HG02763 (cell line): ENCODE measurements at regions not wholly inside any gene's neighbourhood (a gene's known extent, or its start where the extent isn't known, plus 50 kb on each side); places are given as distances from the start of the nearest gene placed in this dataset.

Source experiments
- ATAC-seq: cut with Tn5 transposase; IDR thresholded peaks from one replicate; pipeline ENCODE4 v1.9.1; 2021; ENCODE audit warnings: mild to moderate bottlenecking, moderate library complexity; ENCODE audit not compliant: unreplicated experiment

DNA sequence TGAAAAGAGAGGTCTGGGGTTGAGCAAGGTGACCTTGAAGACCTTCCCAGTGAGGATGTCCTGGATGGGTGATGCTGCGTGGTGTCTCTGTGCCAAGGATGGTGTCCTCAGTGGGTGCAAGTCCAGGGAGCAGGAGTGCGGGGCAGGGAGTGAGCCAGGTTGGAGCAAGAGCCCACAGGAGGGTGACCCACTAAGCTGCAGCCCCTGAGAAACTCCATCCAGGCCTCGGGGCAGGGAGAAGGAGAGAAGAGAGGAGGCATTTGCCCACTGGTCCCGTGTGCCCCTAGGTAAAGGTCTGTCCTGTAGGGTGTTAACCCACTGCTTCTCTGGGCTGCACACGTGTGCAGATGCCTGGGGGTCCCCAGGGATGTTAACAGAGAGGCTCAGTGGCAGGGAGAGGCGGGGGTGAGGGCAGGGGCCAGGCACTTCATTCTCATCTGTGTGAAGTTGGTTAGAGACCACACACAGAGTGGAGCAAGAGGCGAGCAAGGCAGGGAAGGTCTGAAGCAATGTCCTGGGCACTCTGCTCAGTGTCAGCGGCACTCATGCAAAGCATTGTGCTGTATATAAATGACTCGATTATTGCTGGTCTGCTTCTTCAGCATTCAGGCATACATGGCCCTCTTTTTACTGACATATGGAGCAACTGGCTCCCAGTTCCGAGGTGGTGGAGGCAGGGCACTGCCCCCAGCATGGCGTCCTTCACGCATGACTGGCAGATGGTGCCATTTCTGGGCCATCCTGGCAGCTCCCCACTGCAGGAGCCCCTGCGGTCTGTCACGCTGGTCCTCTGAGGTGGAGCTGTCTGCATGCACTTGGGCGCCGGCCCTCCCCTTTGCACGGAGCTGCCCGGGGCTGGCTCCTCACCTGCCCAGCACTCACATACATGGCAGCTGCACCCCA is 117.2 kb upstream of the HS6ST1 start:
- no peak for ATAC-seq

DNA sequence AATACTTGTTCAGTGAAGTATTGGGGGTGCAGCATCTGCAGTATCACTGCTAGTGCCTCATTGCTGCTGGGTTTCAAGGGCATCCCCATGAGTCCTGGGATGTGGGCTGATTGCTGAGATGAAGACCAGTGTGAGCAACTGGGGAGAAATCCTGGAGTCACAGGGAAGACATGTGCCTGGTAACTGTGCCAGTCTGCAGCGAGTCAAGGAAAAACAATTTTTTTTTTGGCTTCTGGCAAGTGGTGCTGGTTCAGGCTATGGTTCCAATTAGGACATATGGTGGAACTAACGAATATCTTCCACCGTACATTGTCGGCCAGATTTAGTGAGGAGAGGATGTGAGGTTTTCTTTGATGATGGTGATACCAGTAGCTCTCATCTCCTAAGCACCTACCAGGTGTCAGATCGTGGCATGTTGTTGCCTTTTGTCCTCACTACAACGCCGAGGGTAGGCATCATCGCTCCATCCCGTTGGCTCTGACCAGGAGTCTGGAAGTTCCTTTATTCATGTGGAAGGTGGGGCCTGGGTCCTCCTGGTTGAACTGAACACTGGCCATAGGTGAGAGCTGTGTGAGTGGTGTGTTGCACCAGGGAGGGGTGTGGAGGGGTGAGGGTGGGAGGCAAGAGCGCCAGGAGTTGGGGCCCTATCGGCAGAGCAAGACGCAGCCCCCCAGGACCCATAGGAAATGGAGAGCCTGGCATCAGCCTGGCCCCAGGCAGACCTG is 118.0 kb upstream of the HS6ST1 start:
- ATAC-seq: no peak

DNA sequence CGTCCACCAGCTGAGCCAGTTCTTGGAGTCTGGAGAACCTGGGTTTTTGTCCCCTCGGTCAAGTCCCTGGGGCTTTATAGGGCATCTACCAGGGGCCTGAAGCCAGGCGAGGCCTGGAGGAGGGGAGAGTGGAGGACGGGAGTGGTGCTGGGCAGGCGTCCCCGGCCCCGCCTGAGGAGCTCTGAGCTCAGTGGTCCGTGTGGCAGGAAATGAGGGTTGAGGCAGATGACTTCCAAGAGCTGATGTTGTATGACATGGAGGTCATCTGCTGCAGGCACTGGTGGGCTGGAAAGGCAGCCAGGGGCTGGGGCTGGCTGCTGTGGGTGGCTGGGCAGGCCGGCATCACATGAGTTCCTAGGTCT is 118.5 kb upstream of the HS6ST1 start:
- no peak for ATAC-seq

DNA sequence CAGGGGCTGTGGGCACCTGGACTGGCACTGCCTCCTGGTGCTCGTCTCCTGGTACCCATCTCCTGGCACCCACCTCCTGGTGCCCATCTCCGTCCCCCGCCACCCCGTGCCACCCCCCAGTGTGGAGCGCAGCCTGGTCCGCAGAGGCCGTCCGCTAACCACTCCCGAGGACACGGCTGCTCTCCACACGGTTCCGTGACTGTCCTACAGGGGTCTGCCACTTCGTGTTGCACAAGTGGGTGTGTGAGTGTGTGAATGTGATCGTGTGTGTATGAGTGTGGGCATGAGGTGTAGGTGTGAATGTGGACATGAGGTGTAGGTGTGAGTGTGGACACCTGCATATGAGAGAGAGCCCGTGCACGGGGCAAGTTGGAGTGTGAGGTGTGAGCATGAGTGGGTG is 119.4 kb upstream of the HS6ST1 start:
- no peak for ATAC-seq

DNA sequence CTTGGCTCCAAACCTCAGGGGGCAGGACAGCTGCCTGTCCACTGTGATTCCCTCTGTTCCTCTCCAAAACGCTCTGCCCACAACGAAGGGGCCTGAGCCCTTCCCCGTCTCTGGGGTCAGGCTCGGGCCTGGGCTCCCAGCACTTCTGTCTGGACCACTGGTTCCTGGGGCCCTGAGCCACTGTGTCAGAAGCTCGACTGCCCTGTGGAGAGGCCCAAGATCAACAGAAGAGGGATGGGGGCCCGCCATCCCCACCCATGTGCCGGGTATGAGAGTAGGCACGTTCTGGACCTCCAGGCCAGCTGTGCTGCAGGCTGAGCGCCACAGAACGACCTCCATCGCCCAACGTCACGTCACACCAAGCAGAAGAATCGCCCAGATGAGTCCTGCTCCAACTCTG is 119.9 kb upstream of the HS6ST1 start:
- ATAC-seq: no peak

DNA sequence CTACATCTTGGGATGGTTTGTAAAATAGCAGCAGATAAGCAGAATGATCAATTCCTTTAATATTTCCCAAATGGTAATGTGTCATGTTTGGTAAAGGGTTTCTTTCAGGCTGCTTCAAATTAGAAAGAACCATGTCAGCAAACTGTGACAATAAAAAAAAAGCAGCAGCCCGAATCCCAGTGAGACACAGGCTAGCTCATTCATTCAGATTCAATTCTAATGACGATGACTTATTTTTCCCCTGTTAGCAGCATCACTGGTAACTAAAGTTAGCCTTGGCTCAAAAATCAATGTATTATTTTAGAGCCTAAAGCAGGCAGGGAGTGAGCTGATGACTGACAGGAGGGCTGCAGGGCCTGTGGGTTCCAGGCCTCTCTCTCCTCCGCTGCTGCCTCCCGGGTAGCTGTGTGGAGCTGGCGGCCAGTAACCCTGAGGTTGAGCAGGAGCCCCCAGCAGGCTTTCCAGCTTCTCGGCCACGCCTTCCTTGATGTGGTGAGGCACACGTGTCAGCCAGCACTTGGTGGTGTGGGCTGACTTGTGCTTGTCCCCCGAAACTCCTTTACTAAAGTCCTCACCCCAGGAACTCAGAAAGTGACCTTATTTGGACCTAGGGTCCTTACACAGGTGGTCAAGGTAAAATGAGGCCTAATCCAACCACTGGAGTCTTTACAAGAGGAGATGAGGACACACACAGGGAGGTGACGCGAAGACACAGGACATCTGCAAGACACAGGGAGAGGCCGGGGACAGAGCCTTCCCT is 120.5 kb upstream of the HS6ST1 start:
- no peak for ATAC-seq

DNA sequence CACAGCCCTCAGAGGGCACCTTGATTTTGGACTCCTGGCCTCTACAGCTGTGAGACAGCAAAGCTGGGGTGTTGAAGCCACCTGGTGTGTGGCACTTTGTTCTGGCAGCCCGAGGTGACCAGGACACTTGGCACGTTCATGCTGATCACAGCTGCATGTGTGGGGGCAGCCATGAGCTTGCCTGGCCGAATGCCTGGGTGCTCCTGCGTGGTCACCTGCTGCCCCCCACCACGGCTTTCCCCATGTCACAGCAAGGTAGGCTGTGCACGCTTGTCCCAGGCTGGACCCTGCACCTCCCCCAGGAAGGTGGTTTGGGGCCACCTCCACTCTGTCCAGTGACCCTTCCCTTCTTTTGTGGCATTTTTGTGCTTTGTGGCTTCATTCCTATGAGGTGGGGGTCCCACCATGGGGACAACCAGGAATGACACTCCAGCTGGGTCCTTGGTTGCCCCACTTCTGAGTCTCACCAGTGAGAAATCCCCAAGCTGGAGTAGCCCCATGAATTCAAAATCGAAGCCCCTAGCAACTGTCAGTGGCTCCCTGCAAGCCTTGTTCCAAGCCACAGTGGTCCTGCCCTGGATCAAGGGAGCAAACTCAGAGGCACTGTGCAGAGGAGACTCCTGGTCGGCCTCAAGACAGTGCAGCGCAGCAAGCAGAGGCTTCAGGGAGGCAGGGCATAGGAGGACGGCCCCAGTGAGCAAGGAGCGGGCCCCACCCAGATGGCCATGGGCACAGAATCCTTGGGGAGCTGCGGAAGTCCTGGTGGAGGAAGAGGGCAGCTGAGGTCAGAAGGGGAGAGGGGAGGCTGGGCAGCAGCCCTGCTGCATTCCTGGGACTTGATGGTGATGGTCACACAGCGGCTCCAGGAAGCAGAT is 121.4 kb upstream of the HS6ST1 start:
- ATAC-seq: no peak

DNA sequence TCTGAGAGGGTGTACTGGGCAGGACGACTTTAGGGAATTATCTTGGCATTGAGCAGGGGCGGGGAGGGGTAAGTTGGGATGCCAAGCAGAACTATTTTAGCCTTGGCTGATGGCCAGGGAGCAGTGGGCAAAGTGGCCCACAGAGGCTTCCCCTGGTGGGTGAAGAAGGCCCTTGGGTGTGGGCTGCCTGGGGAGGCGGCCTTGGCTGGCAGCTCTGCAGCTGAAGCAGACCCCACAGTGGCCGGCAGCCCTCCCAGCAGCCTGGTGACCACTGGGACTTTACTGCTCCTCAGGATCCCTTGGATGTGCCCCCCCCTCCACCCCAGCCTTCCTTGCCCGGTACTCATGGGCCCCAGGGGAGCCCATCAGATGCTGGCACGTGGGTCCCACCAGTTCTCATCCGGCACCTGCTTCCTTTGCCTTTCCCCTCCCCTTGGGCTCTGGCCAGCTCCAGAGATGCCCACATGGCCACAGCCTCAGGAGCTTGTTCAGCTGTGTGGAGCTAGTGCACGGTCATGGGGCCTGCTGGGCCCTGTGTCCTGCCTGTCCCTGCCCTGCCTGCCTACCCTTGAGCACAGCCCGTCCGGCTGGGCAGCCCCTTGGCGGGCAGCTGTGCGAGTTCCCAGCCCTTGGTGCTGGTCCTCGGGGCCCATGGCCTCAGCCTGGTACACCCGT is 122.1 kb upstream of the HS6ST1 start:
- no peak for ATAC-seq

DNA sequence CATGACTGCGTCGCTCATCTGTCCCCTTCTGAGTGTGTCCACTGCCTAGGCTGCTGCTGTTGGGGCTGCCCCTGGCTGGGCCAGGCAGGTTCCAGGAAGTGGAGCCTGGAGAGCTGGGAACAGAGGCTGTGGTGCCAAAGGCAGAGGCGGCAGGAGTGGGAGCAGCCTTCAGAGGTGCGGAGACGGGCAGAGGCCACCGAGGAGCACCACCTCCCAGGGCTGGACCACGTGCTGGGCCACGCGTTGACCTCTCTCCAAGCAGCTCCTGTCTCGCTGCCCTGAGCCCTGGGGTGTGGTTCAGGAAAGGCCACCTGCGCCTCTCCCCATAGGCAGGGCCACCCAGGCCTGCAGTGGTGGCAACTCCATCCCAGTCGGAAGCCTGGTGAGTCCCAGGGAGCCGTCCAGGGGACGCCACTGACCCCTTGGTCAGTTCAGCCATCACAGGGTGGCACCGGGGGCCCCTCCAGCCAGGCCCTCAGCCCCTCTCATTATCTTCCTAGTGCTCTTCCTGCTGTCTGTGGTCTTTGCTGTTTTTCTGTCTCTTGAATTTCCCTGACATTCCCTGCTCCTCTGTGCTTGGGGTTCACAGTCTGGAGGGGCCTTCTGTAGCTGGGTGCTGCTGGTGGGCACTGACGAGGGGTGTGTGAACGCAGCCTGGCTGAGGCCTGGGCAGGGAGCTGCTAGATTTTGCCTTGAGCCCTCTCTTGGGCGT is 122.8 kb upstream of the HS6ST1 start:
- ATAC-seq: no peak

DNA sequence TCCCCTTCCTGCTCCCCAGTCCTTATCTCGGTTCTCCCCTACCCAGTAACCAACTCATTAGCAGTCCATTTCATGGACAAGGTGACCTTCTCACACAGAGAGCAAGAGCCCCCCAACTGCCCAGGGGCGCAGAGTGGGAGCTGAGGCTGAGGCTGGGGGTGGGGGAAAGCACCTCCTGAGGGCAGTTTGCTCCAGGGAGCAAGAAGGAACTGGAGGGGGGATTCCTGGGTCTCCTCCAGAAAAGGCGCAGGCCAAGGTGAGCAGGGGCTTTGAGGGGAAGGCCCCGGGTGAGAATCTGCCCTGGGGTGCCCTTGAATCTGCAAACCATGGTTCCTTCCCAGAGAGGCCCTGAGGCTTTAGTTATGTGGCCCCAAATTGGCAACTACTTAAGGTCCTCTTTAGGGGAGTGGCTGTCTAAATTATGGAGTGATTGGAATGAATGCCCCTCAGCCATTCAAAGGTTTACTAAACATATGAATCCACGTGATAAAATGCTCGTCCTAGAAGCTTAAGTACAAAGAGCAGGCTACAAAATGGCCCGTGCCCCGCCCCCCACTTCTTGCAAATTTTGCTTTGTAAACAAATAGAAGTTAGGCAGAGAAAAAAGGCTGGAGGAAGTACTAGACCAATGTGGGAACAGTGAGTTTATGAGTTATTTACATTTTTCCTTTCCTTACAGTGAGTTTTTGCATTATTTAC is 123.5 kb upstream of the HS6ST1 start:
- ATAC-seq: no peak

DNA sequence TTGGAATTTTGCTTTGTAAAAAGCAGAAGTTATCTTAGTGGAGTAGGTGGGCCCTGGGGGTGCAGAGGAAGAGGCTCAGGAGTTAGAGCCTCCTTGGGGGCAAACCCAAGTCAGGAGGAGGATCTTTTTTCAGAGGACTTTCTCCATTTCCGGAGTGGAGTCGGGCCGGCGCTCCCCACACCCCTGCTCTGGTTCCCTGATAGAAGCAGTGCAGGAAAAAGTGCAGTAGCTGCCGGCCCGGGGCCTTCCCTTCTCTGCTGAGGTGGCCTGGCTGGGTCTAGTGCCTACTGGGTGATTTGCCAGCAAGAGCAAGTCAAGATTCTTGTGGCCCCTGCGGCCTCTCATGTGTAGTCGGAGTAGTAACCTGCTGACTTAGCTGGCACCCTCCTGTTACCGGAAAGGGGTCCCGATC is 124.2 kb upstream of the HS6ST1 start:
- no peak for ATAC-seq

DNA sequence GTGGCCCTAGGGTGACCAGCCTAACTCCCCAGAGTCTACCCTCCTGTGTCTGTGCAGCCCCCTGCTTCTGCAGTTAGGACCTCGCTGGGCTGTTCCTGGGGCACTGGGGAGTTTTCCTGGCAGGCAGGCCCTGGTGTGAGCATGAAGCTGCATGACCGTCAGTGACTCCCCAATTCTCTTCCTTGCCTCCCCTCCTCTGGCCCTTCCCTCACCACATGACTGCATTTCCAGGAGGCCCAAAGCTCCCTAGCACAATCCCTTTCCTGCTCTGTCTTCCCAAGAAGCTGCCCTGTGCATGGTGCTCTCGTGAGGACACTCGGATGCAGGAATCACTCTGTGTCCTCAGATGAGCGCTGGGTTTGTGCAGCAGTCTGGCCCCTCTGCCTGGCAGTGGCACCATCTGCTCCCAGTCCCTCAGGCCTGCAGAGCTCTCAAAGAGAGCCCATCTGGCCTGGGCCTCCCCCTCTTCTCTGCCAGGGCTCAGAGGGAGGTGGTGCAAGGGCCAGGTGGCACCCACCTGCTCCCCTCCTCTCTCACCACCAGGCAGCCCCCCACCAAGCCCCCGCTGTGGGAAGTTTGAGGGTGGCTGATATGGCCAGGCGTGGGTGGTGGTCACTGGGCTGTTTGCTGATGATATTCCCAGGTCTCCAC is 125.6 kb upstream of the HS6ST1 start:
- ATAC-seq: no peak

DNA sequence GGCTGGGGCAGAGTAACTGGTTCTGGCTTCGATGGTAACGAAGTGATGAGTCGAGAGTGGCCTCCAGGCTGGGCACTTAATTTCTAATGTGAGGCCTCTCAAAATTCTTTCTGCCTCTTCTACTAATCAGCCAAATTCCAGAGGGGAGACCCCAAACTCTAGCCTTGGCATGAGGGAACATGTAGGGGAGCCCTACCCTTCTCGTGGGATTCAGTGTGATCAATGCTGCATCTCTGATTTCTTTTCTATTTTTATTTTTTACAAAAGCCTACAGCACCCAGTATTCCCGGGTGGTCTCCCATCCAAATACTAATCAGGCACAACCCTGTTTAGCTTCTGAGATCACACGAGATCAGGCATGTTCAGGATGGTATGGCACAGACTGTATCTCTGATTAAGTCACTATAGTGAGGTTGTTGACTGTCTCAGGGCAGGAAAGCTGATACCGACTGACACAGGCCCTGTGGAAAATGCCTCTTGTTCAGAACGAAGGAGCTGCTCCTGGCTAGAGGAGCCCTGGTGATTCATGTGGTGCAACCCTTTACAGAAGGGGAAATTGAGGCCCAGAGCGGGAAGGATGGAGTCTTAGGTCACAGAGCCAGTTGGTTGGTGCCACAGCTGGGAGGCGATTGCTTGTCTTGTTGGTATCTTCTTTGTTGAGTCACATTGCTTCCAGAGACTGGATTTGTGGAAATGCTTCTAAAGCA is 126.3 kb upstream of the HS6ST1 start:
- no peak for ATAC-seq

DNA sequence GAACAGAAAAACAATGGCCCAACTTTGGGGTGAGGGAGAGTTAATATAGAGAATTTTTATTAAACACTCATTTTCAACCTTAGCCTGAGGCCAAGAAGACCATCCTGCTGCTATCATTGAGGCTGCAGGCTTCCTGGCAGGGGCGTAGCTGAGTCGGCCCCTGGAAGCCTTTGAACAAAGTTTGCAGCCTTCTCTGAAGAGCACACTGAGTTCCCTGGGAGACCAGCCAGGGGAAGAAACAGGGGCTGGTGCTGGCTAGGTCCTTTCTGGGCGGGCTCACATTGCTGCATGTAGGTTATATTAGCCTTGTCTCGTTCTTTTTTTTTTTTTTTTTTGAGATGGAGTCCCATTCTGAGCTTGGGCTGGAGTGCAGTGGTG is 126.8 kb upstream of the HS6ST1 start:
- no peak for ATAC-seq

DNA sequence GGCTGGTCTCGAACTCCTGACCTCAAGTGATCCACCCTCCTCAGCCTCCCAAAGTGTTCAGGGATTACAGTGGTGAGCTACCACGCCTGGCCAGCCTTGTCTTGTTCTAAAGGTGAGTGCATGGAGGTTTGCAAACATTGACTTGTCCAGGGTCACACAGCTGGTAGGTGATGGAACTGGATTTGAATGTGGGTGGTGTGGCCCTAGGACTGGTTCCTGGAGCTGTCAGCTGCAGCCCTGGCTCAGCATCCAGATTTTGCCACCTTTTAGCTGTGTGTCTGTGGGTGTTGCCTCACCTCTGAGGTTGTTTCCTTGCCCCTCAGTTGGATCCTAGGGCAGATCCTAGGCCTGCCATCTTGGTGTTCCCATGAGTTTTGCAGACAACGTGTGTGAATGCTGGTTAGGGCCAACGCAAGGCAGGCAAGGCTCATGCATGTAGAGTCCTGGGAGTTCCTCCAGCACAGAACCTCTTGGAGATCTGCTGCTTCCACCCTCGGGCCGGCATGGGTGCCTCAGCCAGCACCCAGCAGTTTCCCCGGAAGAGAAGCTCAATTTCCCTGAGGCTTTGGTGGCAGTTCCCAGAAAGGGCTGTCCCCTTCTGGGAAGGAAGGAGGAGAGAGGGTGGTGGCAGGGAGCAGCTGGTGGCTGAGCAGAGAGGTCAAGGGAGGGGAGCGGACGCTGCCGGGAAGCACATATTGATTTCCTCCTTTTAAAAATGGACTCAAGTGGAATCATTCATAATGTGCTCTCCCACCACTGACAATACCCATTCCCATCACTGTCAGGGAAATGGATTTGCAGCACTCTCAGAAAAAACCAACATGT is 127.6 kb upstream of the HS6ST1 start:
- ATAC-seq: no peak

DNA sequence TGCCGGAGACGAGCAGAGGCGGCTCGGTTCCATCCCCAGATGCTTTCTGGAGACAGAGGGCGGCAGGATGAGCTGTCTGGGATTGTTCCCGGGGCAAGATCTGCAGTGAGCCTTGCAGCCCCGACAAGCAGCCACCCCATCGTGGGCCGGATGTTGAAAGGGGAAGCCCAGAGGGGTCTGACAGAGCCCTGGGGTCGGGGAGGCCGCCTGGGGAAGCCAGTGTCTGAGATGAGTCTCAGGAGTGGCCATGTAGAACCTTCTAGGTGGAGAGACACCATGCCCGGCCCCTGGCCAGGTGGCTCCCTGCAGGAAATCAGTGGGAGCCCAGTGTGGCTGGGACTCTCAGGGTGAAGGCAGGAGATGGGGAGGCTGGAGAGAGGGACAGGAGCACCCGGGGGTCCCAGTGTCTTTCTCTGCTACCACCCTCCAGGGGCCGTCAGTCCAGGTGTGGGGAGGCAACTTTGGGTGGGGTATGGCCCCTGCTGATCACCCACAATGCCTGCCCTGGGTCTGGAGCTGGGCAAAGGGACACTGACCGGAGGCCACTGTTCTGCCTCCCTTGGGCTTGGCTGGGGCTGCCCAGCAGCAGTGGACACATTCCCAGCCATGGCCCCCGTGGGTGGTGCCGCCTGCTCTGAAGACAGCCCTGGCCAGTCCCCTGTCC is 128.3 kb upstream of the HS6ST1 start:
- ATAC-seq: no peak
